ENCODE measurements at regions not wholly inside any gene's neighbourhood (a gene's known extent, or its start where the extent isn't known, plus 50 kb on each side); places are given as distances from the start of the nearest gene placed in this dataset.
"Not testable (repeated sequence)": the region's sequence is repeated elsewhere in the genome, so short reads cannot be mapped to it uniquely, and the experiment has no call there.

- TF ChIP-seq CTCF, POLR2A (IDR thresholded peaks at IDR 0.05): not testable (repeated sequence)
Observed at GRCh38 chr2:111310395-111310794, 189.7 kb downstream of the BCL2L11 start.

Measured in Peyer's patch (tissue), 4 donors.